ENCODE measurements at regions not wholly inside any gene's neighbourhood (a gene's known extent, or its start where the extent isn't known, plus 50 kb on each side); places are given as distances from the start of the nearest gene placed in this dataset.

- H3K4me1 ChIP-seq (ENCODE audit: insufficient read depth, low read length, poor library complexity, severe bottlenecking), result no peaks in the 10 kb centered on the region
- no peak for TF ChIP-seq CTCF (conservative IDR thresholded peaks at IDR 0.05; ENCODE audit: low read depth, low read length)
- no peak for TF ChIP-seq EZH2 (IDR thresholded peaks at IDR 0.05; ENCODE audit: borderline replicate concordance, low read depth, low read length, poor library complexity, severe bottlenecking)
- intact Hi-C loops (cut with micrococcal nuclease; ENCODE audit: unreplicated experiment), result no loop called here
- no peak for DNase-seq (ENCODE audit: low spot score)
- no peaks in the 10 kb centered on the region for H3K9me3 ChIP-seq (ENCODE audit: low read depth, low read length, poor library complexity, severe bottlenecking)
- H3K36me3 ChIP-seq (ENCODE audit: insufficient read depth, low read length, poor library complexity, severe bottlenecking), result no peaks in the 10 kb centered on the region
- ChIA-PET POLR2A (ENCODE audit: low non-redundant PET) (no interaction called here), CTCF (no interaction called here)
- H3K4me3 ChIP-seq (ENCODE audit: low read depth, low read length, poor library complexity, severe bottlenecking), result no peak overlapping the region
- no peaks in the 10 kb centered on the region for H3K27me3 ChIP-seq (replicated peaks; ENCODE audit: insufficient read depth, low read depth, low read length, poor library complexity)
- H3K27ac ChIP-seq (ENCODE audit: low read depth, low read length, poor library complexity, severe bottlenecking), result no peak overlapping the region
- no TSS peak for BruUV-seq (replicated peaks)
Measured at GRCh38 chr2:194927489-194927888, 729.5 kb upstream of the SLC39A10 start.

- TF ChIP-seq CTCF (conservative IDR thresholded peaks at IDR 0.05; ENCODE audit: low read depth, low read length) (no peak), EZH2 (IDR thresholded peaks at IDR 0.05; ENCODE audit: borderline replicate concordance, low read depth, low read length, poor library complexity, severe bottlenecking) (no peak)
- ChIA-PET POLR2A (ENCODE audit: low non-redundant PET) (no interaction called here), CTCF (no interaction called here)
- intact Hi-C loops (cut with micrococcal nuclease; ENCODE audit: unreplicated experiment), result no loop called here
- Histone ChIP-seq H3K9me3 (ENCODE audit: low read depth, low read length, poor library complexity, severe bottlenecking) (no peaks in the 10 kb centered on the region), H3K27ac (ENCODE audit: low read depth, low read length, poor library complexity, severe bottlenecking) (no peak overlapping the region), H3K36me3 (ENCODE audit: insufficient read depth, low read length, poor library complexity, severe bottlenecking) (no peaks in the 10 kb centered on the region), H3K4me1 (ENCODE audit: insufficient read depth, low read length, poor library complexity, severe bottlenecking) (no peaks in the 10 kb centered on the region), H3K27me3 (replicated peaks; ENCODE audit: insufficient read depth, low read depth, low read length, poor library complexity) (no peaks in the 10 kb centered on the region), H3K4me3 (ENCODE audit: low read depth, low read length, poor library complexity, severe bottlenecking) (no peak overlapping the region)
- no TSS peak for BruUV-seq (replicated peaks)
- no peak for DNase-seq (ENCODE audit: low spot score)
Measured at GRCh38 chr2:194926873-194927272, 730.2 kb upstream of the SLC39A10 start.

GRCh38 chr2:194925742-194926141, 731.3 kb upstream of the SLC39A10 start:
- Histone ChIP-seq H3K9me3 (ENCODE audit: low read depth, low read length, poor library complexity, severe bottlenecking) (no peaks in the 10 kb centered on the region), H3K27ac (ENCODE audit: low read depth, low read length, poor library complexity, severe bottlenecking) (no peak overlapping the region), H3K4me1 (ENCODE audit: insufficient read depth, low read length, poor library complexity, severe bottlenecking) (no peaks in the 10 kb centered on the region), H3K36me3 (ENCODE audit: insufficient read depth, low read length, poor library complexity, severe bottlenecking) (no peaks in the 10 kb centered on the region), H3K4me3 (ENCODE audit: low read depth, low read length, poor library complexity, severe bottlenecking) (no peak overlapping the region), H3K27me3 (replicated peaks; ENCODE audit: insufficient read depth, low read depth, low read length, poor library complexity) (no peaks in the 10 kb centered on the region)
- TF ChIP-seq CTCF (conservative IDR thresholded peaks at IDR 0.05; ENCODE audit: low read depth, low read length), result no peak
- no peak for TF ChIP-seq EZH2 (IDR thresholded peaks at IDR 0.05; ENCODE audit: borderline replicate concordance, low read depth, low read length, poor library complexity, severe bottlenecking)
- intact Hi-C loops (cut with micrococcal nuclease; ENCODE audit: unreplicated experiment), result no loop called here
- ChIA-PET CTCF (no interaction called here), POLR2A (ENCODE audit: low non-redundant PET) (no interaction called here)
- BruUV-seq (replicated peaks), result no TSS peak
- DNase-seq (ENCODE audit: low spot score), result no peak
